ENCODE measurements at regions not wholly inside any gene's neighbourhood (a gene's known extent, or its start where the extent isn't known, plus 50 kb on each side); places are given as distances from the start of the nearest gene placed in this dataset.

- no peak for TF ChIP-seq CTCF (IDR thresholded peaks at IDR 0.05; ENCODE audit: insufficient read depth, low read depth, low read length)
- no peak for TF ChIP-seq EZH2 (IDR thresholded peaks at IDR 0.05; ENCODE audit: insufficient read depth, low read length)
Observed at GRCh38 chr2:145555360-145555759, 1035.4 kb upstream of the ZEB2 start.

Data from astrocyte (in vitro differentiated cells and primary cell).